Smooth muscle cell (in vitro differentiated cells): ENCODE measurements at regions not wholly inside any gene's neighbourhood (a gene's known extent, or its start where the extent isn't known, plus 50 kb on each side); places are given as distances from the start of the nearest gene placed in this dataset.
A peak's percentile ranks its signal among the peaks of the same experiment; 100 is the strongest.
"Not testable (repeated sequence)": the region's sequence is repeated elsewhere in the genome, so short reads cannot be mapped to it uniquely, and the experiment has no call there.

ENCODE experiments used
- DNase-seq: peaks from one replicate; lab custom pipeline; 2025; ENCODE audit not compliant: unreplicated experiment; lab: John Stamatoyannopoulos, UW
- H2AFZ ChIP-seq: fragments of 200-600 bp; sonication (generic); 2 replicates; pipeline ENCODE4 v1.6.0; 2016; ENCODE audit warnings: antibody characterized with exemption, low read depth, mild to moderate bottlenecking
- H3F3A ChIP-seq: fragments of 200-600 bp; sonication (generic); 2 replicates; pipeline ENCODE4 v1.6.0; 2017; ENCODE audit warnings: antibody characterized with exemption, low read depth
- H3K27ac ChIP-seq: fragments of 200-600 bp; sonication (generic); 2 replicates; pipeline ENCODE4 v1.5.1; 2016; ENCODE audit warnings: low read depth, mild to moderate bottlenecking
- H3K27me3 ChIP-seq: fragments of 200-600 bp; sonication (generic); 2 replicates; pipeline ENCODE4 v1.6.1; 2016; ENCODE audit warnings: low read depth, mild to moderate bottlenecking
- H3K36me3 ChIP-seq: fragments of 200-600 bp; sonication (generic); 2 replicates; pipeline ENCODE4 v1.5.1; 2016; ENCODE audit warnings: low read depth
- H3K4me1 ChIP-seq: fragments of 200-600 bp; sonication (generic); 2 replicates; pipeline ENCODE4 v1.5.1; 2016; ENCODE audit warnings: low read depth
- H3K4me2 ChIP-seq: fragments of 200-600 bp; sonication (generic); 2 replicates; pipeline ENCODE4 v1.6.0; 2016; ENCODE audit warnings: mild to moderate bottlenecking
- H3K4me3 ChIP-seq: fragments of 200-600 bp; sonication (generic); 2 replicates; pipeline ENCODE4 v1.5.1; 2016; ENCODE audit warnings: mild to moderate bottlenecking
- H3K79me2 ChIP-seq: fragments of 200-600 bp; sonication (generic); 2 replicates; pipeline ENCODE4 v1.6.0; 2016; ENCODE audit warnings: low read depth, mild to moderate bottlenecking
- H3K9ac ChIP-seq: fragments of 200-600 bp; sonication (generic); 2 replicates; pipeline ENCODE4 v1.6.0; 2016; ENCODE audit warnings: low read depth
- H3K9me3 ChIP-seq: fragments of 200-600 bp; sonication (generic); replicated peaks from 2 replicates; pipeline ENCODE4 v1.5.1; 2016; ENCODE audit warnings: low read depth
- H4K20me1 ChIP-seq: fragments of 200-600 bp; sonication (generic); 2 replicates; pipeline ENCODE4 v1.6.0; 2016; ENCODE audit warnings: low read depth
- WGBS: methylation state at CpG from one replicate; pipeline ENCODE4 v1.1.7; 2016; ENCODE audit warnings: low lambda C conversion rate; 5-methylcytosine and 5-hydroxymethylcytosine counted together
- TF ChIP-seq, protein P1 (sequence below): fragments of 200-600 bp; sonication (generic); IDR thresholded peaks from 2 replicates; pipeline ENCODE4 v1.5.1; 2017; ENCODE audit warnings: borderline replicate concordance, mild to moderate bottlenecking, antibody characterized with exemption; ENCODE audit not compliant: insufficient read depth, poor library complexity, severe bottlenecking

DNA sequence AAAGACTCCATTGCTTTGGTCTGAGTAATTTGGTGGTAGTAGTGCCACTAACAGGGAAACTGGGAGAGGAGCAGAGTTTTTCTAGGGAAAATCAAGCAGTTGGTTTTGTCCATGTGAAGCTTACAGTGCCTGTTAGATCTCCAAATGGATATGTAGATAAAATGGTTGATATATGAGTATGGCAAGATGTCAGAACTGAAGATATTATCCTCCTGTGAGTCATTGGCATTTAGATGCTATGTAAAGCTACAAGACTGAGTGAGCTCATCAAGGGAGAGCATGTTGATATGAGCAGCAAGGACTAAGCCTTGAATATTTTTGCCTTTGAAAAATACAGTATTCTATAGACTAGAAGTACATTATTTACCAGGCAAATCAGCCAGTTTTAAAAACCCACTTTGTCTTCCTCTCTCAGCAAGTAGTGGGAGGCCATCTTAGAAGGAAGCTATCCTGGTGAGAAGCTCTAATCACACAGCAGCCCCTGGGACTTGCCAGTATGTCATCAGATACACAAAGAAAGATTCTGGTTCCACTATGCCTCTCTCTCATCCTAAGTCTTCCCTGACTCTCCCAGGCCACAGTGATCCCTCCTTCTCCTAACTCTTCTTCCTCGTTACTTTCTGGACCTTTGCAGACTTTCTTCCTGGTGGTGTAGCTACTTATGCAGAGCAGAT is 77.4 kb upstream of the ANKRD28 start:
- Histone ChIP-seq H2AFZ (peak overlapping the region; percentile 23), H3K27ac (peak overlapping the region; percentile 56), H3K4me1 (peaks cover 5% of the 10 kb centered on the region), H3K4me3 (no peak overlapping the region), H3K27me3 (no peaks in the 10 kb centered on the region), H3K36me3 (no peaks in the 10 kb centered on the region), H3K9ac (peak overlapping the region; percentile 14), H3K4me2 (peak overlapping the region; percentile 71), H3F3A (peaks cover 5% of the 10 kb centered on the region), H3K79me2 (no peaks in the 10 kb centered on the region), H4K20me1 (no peaks in the 10 kb centered on the region), H3K9me3 (no peaks in the 10 kb centered on the region)
- WGBS, result 38% methylated on average over 1 of the region's 1 CpG
- no peak for DNase-seq
- TF ChIP-seq, protein P1, sequence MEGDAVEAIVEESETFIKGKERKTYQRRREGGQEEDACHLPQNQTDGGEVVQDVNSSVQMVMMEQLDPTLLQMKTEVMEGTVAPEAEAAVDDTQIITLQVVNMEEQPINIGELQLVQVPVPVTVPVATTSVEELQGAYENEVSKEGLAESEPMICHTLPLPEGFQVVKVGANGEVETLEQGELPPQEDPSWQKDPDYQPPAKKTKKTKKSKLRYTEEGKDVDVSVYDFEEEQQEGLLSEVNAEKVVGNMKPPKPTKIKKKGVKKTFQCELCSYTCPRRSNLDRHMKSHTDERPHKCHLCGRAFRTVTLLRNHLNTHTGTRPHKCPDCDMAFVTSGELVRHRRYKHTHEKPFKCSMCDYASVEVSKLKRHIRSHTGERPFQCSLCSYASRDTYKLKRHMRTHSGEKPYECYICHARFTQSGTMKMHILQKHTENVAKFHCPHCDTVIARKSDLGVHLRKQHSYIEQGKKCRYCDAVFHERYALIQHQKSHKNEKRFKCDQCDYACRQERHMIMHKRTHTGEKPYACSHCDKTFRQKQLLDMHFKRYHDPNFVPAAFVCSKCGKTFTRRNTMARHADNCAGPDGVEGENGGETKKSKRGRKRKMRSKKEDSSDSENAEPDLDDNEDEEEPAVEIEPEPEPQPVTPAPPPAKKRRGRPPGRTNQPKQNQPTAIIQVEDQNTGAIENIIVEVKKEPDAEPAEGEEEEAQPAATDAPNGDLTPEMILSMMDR, result no peak

DNA sequence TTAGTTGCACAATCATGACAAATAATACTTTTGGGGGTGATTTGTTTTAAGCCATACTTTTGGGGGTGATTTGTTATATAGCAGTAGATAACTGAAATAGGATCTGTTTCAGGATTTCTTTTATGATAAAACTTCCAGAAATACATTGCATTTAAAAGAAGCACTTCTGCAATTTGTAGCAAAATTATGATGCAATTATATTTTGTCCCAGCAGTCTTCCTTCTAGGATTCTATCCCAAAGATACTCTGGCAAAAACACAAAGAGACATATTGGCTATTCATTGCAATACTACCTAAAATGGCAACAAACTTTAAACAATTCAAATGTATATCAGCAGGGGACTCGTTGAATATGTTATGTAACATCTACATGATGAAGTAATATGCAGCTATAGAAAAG is 78.9 kb upstream of the ANKRD28 start:
- no peak overlapping the region for H3K4me2 ChIP-seq
- no peaks in the 10 kb centered on the region for H3K9me3 ChIP-seq
- no peak for DNase-seq
- H3K36me3 ChIP-seq, result no peaks in the 10 kb centered on the region
- TF ChIP-seq, protein P1, result no peak
- H3K79me2 ChIP-seq, result no peaks in the 10 kb centered on the region
- H3K4me1 ChIP-seq, result peaks cover 5% of the 10 kb centered on the region
- H3K4me3 ChIP-seq, result no peak overlapping the region
- H4K20me1 ChIP-seq, result no peaks in the 10 kb centered on the region
- H3F3A ChIP-seq, result peaks cover 5% of the 10 kb centered on the region
- H3K27ac ChIP-seq, result no peak overlapping the region
- no peak overlapping the region for H3K9ac ChIP-seq
- no peak overlapping the region for H2AFZ ChIP-seq
- 95% methylated on average over 1 of the region's 1 CpG for WGBS
- no peaks in the 10 kb centered on the region for H3K27me3 ChIP-seq

DNA sequence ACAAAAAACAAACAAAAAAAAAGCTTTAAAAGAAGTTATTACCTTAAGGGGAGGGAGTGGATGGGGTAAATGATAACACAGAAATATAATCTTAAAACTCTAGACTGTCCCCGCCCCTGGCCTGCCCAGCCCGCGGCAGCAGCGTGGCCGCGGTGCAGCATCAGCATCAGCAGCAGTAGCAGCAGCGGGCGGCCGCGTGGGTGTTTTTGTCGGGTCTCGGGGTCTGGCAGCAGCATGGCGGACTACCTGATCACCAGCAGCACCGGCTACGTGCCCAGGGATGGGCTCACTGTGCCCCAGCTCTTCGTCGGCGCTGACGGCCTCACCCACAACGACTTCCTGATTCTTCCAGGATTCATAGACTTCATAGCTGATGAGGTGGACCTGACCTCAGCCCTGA is 80.0 kb upstream of the ANKRD28 start:
- no peaks in the 10 kb centered on the region for H3K9me3 ChIP-seq

DNA sequence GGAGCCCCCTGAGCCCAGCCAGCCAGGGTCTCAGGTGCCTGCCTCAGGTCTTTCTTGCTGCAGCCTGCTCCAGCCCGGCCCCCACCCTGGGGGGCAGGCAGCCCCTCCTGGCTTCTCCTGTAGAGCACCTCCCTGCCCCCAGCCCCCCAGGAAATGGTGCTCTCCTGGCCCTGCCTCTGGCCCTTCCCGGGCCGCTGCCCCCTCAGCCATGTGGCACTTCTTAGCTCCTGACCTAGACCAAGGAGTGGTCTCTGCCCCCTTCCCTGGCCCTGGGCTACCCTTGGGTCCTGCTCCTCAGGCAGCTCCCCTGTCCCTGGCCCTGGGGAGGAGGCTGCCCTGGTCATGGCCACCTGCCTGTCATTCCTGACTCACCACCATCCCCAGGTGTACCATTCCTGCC is 82.0 kb upstream of the ANKRD28 start:
- H3K36me3 ChIP-seq, H4K20me1 ChIP-seq, H3K4me2 ChIP-seq, H3K9me3 ChIP-seq, H2AFZ ChIP-seq, H3K27ac ChIP-seq, H3K9ac ChIP-seq, H3F3A ChIP-seq, H3K27me3 ChIP-seq, H3K79me2 ChIP-seq, H3K4me3 ChIP-seq, H3K4me1 ChIP-seq, DNase-seq: not testable (repeated sequence)
- no CpG with 5 or more reads among the region's 3 CpGs for WGBS

More for the DNA sequence above, 80.0 kb upstream of the ANKRD28 start:
- peaks cover 5% of the 10 kb centered on the region for H3F3A ChIP-seq
- H3K79me2 ChIP-seq, result no peaks in the 10 kb centered on the region
- H2AFZ ChIP-seq, result no peak overlapping the region
- H3K27me3 ChIP-seq, result no peaks in the 10 kb centered on the region
- TF ChIP-seq, protein P1, result no peak
- no peak overlapping the region for H3K9ac ChIP-seq
- no peaks in the 10 kb centered on the region for H4K20me1 ChIP-seq
- H3K27ac ChIP-seq, result no peak overlapping the region
- no peak overlapping the region for H3K4me3 ChIP-seq
- no peak overlapping the region for H3K4me2 ChIP-seq
- 99% methylated on average over 20 of the region's 20 CpGs for WGBS
- no peaks in the 10 kb centered on the region for H3K36me3 ChIP-seq
- DNase-seq, result no peak
- H3K4me1 ChIP-seq, result peaks cover 5% of the 10 kb centered on the region
